ENCODE measurements at regions not wholly inside any gene's neighbourhood (a gene's known extent, or its start where the extent isn't known, plus 50 kb on each side); places are given as distances from the start of the nearest gene placed in this dataset.
"Not testable (repeated sequence)": the region's sequence is repeated elsewhere in the genome, so short reads cannot be mapped to it uniquely, and the experiment has no call there.

DNA sequence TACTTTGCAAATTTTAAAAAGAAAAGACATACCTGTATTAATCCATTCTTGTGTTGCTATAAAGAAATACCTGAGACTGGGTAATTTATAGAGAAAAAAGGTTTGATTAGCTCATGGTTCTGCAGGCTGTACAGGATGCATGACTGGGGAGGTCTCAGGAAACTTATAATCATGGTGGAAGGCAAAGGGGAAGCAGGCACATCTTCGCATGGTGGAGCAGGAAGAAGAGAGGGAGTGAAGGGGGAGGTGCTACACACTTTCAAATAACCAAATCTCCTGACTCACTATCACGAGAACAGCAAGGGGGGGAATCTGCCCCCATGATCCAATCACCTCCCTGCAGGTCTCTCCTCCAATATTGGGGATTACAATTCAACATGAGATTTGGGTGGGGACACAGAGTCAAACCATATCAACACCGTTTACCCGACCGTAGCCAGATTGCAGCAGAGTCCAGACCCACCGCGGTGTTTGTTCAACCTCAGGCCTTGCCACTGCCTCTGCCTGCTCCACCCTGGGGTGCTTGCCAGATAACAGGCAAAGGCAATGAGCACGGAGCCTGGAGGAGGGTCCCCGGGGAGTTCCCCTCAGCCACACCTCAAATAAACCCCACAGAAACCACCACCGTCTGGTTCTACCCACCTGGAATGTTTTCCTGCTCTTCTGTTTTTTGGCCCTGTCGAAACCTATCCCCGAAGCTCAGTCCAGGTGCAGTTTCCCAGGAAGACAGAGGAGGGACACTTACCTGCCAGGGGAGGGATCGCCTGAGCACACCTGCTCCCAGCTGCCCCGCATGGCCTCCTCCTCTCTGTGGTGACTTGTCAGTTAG lies 142.2 kb upstream of the AFDN start:
- Histone ChIP-seq H3K36me3 (ENCODE audit: control insufficient read depth, insufficient read depth, low read length) (no peaks in the 10 kb centered on the region), H3K27ac (ENCODE audit: low read depth, low read length, severe bottlenecking) (no peak overlapping the region), H3K4me1 (ENCODE audit: control insufficient read depth, insufficient read depth, low read length, poor library complexity, severe bottlenecking) (peaks cover 30% of the 10 kb centered on the region), H3K4me3 (ENCODE audit: extremely low read depth, insufficient read depth, low read length, poor library complexity, severe bottlenecking) (no peak overlapping the region), H3K9me3 (ENCODE audit: control insufficient read depth, low read length) (no peaks in the 10 kb centered on the region)
- WGBS, 2 experiments (ENCODE audit: insufficient coverage in 2 of 2) = 93% methylated on average over 11 to 12 of the region's 14 CpGs

DNA sequence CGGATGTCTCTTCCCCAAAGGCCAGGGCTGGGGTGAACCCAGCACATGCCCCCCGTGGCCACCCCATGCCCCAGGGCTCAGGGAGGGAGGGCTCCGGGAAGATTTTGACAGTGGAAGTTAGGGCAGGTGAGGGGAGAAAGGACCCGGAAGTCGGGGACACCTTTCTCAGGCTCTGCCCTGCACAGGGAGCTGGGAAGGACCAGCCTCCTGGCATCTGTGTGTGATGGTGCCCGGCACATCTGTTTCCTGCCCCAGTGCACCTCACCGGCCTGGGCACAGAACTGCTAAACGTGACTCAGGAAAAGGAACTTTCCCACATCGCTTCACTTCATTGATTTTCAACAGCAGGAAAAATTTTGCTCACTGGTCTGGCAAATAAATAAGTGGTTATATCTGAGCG lies 141.1 kb upstream of the AFDN start:
- H3K27ac ChIP-seq (ENCODE audit: low read depth, low read length, severe bottlenecking) = no peak overlapping the region

DNA sequence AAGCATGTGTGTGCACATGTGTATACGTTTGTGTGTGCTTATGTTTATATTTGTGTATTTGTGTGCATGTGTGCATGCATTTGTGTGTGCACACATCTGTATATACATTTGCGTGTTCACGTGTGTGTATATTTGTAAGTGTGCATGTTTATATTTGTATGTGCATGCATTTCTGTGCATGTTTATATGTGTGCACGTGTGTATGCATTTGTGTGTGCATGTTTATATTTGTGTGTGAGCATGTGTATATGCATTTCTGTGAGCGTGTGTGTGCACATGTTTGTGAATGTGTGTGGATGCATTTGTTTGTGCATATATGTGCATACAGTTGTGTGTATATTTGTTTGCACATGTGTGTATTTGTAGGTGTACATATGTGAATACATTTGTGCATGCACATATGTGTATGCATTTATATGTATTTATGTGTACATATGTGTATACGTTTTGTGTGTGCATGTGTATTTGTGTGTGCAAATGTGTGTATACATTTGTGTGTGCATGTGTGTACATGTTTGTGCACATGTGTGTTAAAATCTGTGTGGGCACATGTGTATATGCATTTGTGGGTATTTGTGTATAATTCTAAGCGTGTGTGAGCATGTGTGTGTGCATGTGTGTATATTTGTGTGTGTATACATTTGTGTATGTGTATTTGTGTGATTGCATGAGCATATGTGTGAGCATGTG lies 140.4 kb upstream of the AFDN start:
- WGBS, 2 experiments (ENCODE audit: insufficient coverage in 2 of 2) = 98% methylated on average over 7 of the region's 7 CpGs
- Histone ChIP-seq H3K27ac (ENCODE audit: low read depth, low read length, severe bottlenecking) (no peak overlapping the region), H3K9me3 (ENCODE audit: control insufficient read depth, low read length) (no peaks in the 10 kb centered on the region), H3K4me3 (ENCODE audit: extremely low read depth, insufficient read depth, low read length, poor library complexity, severe bottlenecking) (no peak overlapping the region), H3K36me3 (ENCODE audit: control insufficient read depth, insufficient read depth, low read length) (no peaks in the 10 kb centered on the region), H3K4me1 (ENCODE audit: control insufficient read depth, insufficient read depth, low read length, poor library complexity, severe bottlenecking) (peaks cover 28% of the 10 kb centered on the region)

More for the DNA sequence above, 141.1 kb upstream of the AFDN start:
- no peaks in the 10 kb centered on the region for H3K9me3 ChIP-seq (ENCODE audit: control insufficient read depth, low read length)
- H3K4me3 ChIP-seq (ENCODE audit: extremely low read depth, insufficient read depth, low read length, poor library complexity, severe bottlenecking) = no peak overlapping the region
- 82 to 90% methylated on average over 7 to 9 of the region's 10 CpGs for WGBS, 2 experiments (ENCODE audit: insufficient coverage in 2 of 2)
- H3K36me3 ChIP-seq (ENCODE audit: control insufficient read depth, insufficient read depth, low read length) = no peaks in the 10 kb centered on the region
- H3K4me1 ChIP-seq (ENCODE audit: control insufficient read depth, insufficient read depth, low read length, poor library complexity, severe bottlenecking) = peaks cover 31% of the 10 kb centered on the region

DNA sequence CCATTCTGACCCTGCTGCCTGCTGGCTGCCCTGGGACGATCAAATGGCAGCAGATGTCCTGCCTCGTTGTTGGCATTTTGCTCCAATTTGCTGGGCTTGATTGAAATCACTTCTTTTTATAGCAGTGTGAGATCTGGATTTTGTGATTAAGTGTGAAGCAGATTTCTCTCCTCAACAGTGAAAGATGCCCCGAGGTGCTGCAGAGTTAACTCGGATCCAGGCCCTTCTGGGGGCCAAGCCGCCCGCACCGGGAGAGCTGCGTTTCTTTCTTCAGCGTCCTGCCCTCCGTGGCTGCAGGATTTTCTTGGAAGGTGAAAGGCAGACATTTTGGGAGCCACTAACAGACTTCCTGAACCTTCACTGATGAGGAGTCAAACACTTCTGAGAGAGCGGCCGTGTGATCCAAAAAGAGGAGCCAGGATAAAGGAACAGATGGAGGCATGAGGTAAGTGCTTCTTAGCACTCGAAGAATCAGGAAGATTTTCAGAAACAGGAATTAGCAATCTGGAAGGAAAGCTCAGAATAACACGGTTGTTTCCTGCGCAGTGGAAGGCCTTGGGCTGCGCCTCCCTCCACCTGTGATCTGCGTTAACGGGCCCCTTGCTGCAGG lies 139.5 kb upstream of the AFDN start:
- Histone ChIP-seq H3K9me3 (ENCODE audit: control insufficient read depth, low read length) (no peaks in the 10 kb centered on the region), H3K36me3 (ENCODE audit: control insufficient read depth, insufficient read depth, low read length) (no peaks in the 10 kb centered on the region), H3K27ac (ENCODE audit: low read depth, low read length, severe bottlenecking) (no peak overlapping the region), H3K4me3 (ENCODE audit: extremely low read depth, insufficient read depth, low read length, poor library complexity, severe bottlenecking) (no peak overlapping the region), H3K4me1 (ENCODE audit: control insufficient read depth, insufficient read depth, low read length, poor library complexity, severe bottlenecking) (peaks cover 20% of the 10 kb centered on the region)
- 92% methylated on average over 16 to 18 of the region's 18 CpGs for WGBS, 2 experiments (ENCODE audit: insufficient coverage in 2 of 2)

DNA sequence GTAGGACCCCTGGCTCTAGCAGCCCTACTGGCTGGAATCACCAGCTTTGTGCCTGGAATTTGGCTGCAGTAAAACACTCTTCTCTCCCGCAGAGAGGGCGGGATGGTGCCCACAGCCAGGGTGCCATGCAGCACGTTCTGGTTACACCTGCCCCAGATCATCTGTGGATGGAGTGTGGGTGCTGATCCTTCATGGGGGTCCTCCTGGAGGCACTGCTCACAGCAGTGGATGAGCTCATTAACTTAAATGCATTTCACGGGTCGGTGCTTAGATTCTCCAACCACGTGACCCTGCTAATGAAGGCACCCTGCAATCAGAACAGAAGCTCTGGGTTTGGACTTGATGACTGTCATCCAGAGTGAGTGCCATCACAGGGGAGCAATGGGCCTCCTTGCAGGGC lies 138.6 kb upstream of the AFDN start:
- no peak overlapping the region for H3K27ac ChIP-seq (ENCODE audit: low read depth, low read length, severe bottlenecking)
- H3K36me3 ChIP-seq (ENCODE audit: control insufficient read depth, insufficient read depth, low read length) = no peaks in the 10 kb centered on the region
- no peaks in the 10 kb centered on the region for H3K9me3 ChIP-seq (ENCODE audit: control insufficient read depth, low read length)
- 94 to 97% methylated on average over 6 of the region's 6 CpGs for WGBS, 2 experiments (ENCODE audit: insufficient coverage in 2 of 2)
- H3K4me1 ChIP-seq (ENCODE audit: control insufficient read depth, insufficient read depth, low read length, poor library complexity, severe bottlenecking) = peaks cover 16% of the 10 kb centered on the region
- H3K4me3 ChIP-seq (ENCODE audit: extremely low read depth, insufficient read depth, low read length, poor library complexity, severe bottlenecking) = no peak overlapping the region

DNA sequence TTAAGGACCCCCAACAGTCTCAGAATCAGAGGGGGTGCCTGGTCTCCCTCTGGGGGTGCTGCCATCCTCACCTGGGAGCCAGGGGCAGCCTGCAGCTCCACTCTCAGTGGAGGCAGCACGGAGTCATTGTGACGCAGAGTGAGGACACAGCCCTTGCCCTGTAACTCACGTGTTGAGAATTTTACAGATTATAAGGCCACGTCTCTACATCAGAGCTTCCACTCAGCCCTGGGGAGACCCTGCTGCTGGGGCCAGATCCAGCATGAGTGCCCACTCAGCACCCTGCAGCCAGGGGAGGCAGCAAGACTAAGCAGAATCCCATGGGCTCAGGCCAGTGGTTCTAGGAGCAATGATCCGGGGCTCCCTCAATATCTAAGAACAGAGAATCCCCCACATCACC lies 137.4 kb upstream of the AFDN start:
- Histone ChIP-seq H3K9me3 (ENCODE audit: control insufficient read depth, low read length) (no peaks in the 10 kb centered on the region), H3K4me1 (ENCODE audit: control insufficient read depth, insufficient read depth, low read length, poor library complexity, severe bottlenecking) (peaks cover 8% of the 10 kb centered on the region), H3K36me3 (ENCODE audit: control insufficient read depth, insufficient read depth, low read length) (no peaks in the 10 kb centered on the region), H3K4me3 (ENCODE audit: extremely low read depth, insufficient read depth, low read length, poor library complexity, severe bottlenecking) (no peak overlapping the region), H3K27ac (ENCODE audit: low read depth, low read length, severe bottlenecking) (no peak overlapping the region)
- 95 to 96% methylated on average over 3 to 4 of the region's 5 CpGs for WGBS, 2 experiments (ENCODE audit: insufficient coverage in 2 of 2)

DNA sequence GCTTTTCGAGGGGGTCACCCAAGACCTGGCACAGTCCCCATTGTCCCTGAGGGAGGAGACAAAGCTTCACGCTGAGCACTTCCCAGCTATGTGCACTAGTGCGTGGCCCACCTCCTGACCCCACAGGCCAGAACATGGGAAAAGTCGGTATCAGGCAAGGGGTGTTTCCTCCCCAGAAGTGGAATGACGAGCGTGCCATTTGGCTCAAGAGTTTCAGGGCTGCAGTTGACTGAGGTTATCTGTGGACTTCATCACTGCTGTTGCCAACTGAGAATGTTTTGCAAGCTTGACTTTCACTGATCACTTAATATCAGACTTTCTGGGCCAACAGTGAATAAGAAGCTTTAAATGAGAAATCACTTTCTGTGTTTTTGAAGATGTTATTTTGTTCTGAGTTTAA lies 137.0 kb upstream of the AFDN start:
- Histone ChIP-seq H3K4me3 (ENCODE audit: extremely low read depth, insufficient read depth, low read length, poor library complexity, severe bottlenecking) (no peak overlapping the region), H3K27ac (ENCODE audit: low read depth, low read length, severe bottlenecking) (no peak overlapping the region), H3K9me3 (ENCODE audit: control insufficient read depth, low read length) (no peaks in the 10 kb centered on the region), H3K4me1 (ENCODE audit: control insufficient read depth, insufficient read depth, low read length, poor library complexity, severe bottlenecking) (peaks cover 8% of the 10 kb centered on the region), H3K36me3 (ENCODE audit: control insufficient read depth, insufficient read depth, low read length) (no peaks in the 10 kb centered on the region)
- WGBS, 2 experiments (ENCODE audit: insufficient coverage in 2 of 2) = 78 to 91% methylated on average over 6 of the region's 6 CpGs

DNA sequence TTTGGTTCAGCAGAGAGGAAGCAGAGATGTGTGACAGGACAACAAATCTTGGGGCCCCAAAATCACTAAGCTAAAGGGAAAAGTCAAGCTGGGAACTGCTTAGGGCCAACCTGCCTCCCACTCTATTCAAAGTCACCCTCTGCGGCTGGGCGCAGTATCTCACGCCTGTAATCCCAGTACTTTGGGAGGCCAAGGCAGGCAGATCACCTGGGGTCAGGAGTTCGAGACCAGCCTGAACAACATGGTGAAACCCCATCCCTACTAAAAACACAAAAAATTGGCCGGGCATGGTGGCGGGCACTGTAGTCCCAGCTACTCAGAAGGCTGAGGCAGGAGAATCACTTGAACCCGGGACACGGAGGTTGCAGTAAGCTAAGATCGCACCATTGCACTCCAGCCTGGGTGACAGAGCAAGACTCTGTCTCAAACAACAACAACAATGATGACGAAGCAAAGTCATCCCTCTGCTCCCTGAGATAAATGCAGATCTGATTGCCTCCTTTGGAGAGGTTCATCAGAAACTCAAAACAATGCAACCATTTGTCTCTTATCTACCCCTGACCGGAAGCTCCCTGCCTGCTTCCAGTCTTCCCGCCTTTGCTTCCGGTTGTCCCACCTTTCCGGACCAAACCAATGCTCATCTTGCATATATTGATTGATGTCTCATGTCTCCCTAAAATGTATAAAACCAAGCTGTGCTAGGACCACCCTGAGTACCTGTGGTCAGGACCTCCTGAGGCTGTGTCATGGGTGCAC lies 136.4 kb upstream of the AFDN start:
- not testable (repeated sequence) for H3K9me3 ChIP-seq (ENCODE audit: control insufficient read depth, low read length); H3K4me3 ChIP-seq (ENCODE audit: extremely low read depth, insufficient read depth, low read length, poor library complexity, severe bottlenecking); H3K36me3 ChIP-seq (ENCODE audit: control insufficient read depth, insufficient read depth, low read length); H3K4me1 ChIP-seq (ENCODE audit: control insufficient read depth, insufficient read depth, low read length, poor library complexity, severe bottlenecking); H3K27ac ChIP-seq (ENCODE audit: low read depth, low read length, severe bottlenecking)
- 76 to 80% methylated on average over 10 to 13 of the region's 14 CpGs for WGBS, 2 experiments (ENCODE audit: insufficient coverage in 2 of 2)

DNA sequence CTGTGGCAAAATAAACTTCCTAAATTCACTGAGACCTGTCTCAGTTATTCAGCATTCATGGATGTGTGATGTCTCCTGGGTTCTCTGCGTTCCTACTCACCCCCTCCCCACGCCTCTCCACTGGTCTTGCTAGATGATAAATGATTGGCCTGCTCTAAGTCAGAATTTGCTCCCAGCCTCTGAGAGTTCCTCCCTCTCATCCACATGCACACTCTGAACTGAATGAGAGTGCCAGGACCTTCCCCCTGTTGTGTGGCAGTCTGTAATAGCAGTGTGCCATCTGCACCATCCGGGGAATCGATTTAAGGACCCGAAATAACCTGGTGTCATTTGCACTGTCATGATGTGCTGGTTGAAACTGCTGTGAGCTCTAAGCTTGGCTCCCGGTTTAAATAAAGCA lies 135.8 kb upstream of the AFDN start:
- WGBS, 2 experiments (ENCODE audit: insufficient coverage in 2 of 2) = 80 to 100% methylated on average over 3 to 5 of the region's 6 CpGs
- no peaks in the 10 kb centered on the region for H3K36me3 ChIP-seq (ENCODE audit: control insufficient read depth, insufficient read depth, low read length)

DNA sequence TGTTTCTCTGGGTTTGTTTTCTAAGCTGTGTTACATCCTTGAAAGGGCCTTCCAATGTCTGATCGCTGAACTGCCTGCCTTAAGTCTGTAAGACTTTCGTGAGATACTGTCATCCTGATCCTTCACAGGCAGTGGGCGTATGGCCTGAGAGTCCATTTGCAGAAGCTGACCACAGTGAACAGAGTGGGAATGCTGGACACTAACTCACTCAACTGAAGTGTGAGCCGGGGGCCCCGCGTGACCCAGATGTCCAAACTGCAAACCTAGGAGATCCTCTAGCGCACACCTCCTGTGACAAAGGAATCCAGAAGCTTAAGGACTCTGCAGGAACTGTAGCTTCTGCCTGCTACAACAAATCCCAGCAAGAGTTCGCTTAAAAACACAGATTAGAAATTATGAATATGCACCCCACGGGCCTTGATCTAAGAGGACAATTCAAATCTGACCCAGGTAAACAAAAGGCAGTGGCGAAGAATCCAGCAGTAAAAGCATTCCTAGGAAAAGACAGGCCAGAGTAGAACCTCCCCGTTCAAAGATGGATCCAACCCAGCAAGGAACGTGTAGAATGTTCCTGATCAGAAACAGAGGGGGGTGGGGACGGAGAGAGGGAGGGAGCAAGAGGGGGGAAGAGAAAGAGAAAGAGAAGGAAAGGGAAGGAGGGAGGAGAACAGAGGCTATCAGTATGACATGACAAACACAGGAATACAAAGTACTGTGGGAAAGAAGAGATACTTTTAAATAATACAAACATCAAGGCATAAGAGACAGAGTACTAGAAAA lies 135.0 kb upstream of the AFDN start:
- H3K27ac ChIP-seq (ENCODE audit: low read depth, low read length, severe bottlenecking) = peak overlapping the region; percentile 30
- no peaks in the 10 kb centered on the region for H3K9me3 ChIP-seq (ENCODE audit: control insufficient read depth, low read length)
- H3K4me3 ChIP-seq (ENCODE audit: extremely low read depth, insufficient read depth, low read length, poor library complexity, severe bottlenecking) = no peak overlapping the region
- peaks cover 8% of the 10 kb centered on the region for H3K4me1 ChIP-seq (ENCODE audit: control insufficient read depth, insufficient read depth, low read length, poor library complexity, severe bottlenecking)
- WGBS, 2 experiments (ENCODE audit: insufficient coverage in 2 of 2) = 80 to 84% methylated on average over 12 of the region's 13 CpGs
- H3K36me3 ChIP-seq (ENCODE audit: control insufficient read depth, insufficient read depth, low read length) = no peaks in the 10 kb centered on the region

More for the DNA sequence above, 135.8 kb upstream of the AFDN start:
- Histone ChIP-seq H3K4me3 (ENCODE audit: extremely low read depth, insufficient read depth, low read length, poor library complexity, severe bottlenecking) (no peak overlapping the region), H3K27ac (ENCODE audit: low read depth, low read length, severe bottlenecking) (no peak overlapping the region), H3K9me3 (ENCODE audit: control insufficient read depth, low read length) (no peaks in the 10 kb centered on the region), H3K4me1 (ENCODE audit: control insufficient read depth, insufficient read depth, low read length, poor library complexity, severe bottlenecking) (peaks cover 8% of the 10 kb centered on the region)

Measured in mesodermal cell (in vitro differentiated cells).